ENCODE measurements at regions not wholly inside any gene's neighbourhood (a gene's known extent, or its start where the extent isn't known, plus 50 kb on each side); places are given as distances from the start of the nearest gene placed in this dataset.
A peak's percentile ranks its signal among the peaks of the same experiment; 100 is the strongest.

GRCh38 chr2:105618351-105618659 lies 126.4 kb upstream of the NCK2 start:
- Histone ChIP-seq H3K9me3 (ENCODE audit: control insufficient read depth, low read length) (no peaks in the 10 kb centered on the region), H3K79me2 (no peaks in the 10 kb centered on the region), H3K36me3 (ENCODE audit: control insufficient read depth, insufficient read depth, low read length) (no peaks in the 10 kb centered on the region), H3K4me2 (ENCODE audit: low read length) (no peak overlapping the region), H3K27ac (no peak overlapping the region), H3K4me3 (ENCODE audit: low read depth, low read length) (no peak overlapping the region), H3K9ac (no peak overlapping the region), H3K4me1 (no peaks in the 10 kb centered on the region), H2AFZ (no peak overlapping the region), H3K27me3 (ENCODE audit: control insufficient read depth, insufficient read depth, low read length) (no peaks in the 10 kb centered on the region)
- TF ChIP-seq CTCF (IDR thresholded peaks at IDR 0.05) = no peak

GRCh38 chr2:105617631-105618350 lies 126.9 kb upstream of the NCK2 start:
- no peaks in the 10 kb centered on the region for H3K27me3 ChIP-seq (ENCODE audit: control insufficient read depth, insufficient read depth, low read length)
- H3K9ac ChIP-seq = no peak overlapping the region
- H3K4me1 ChIP-seq = no peaks in the 10 kb centered on the region
- no peak overlapping the region for H3K4me3 ChIP-seq (ENCODE audit: low read depth, low read length)
- H3K4me2 ChIP-seq (ENCODE audit: low read length) = no peak overlapping the region
- TF ChIP-seq CTCF (IDR thresholded peaks at IDR 0.05) = no peak
- H3K36me3 ChIP-seq (ENCODE audit: control insufficient read depth, insufficient read depth, low read length) = no peaks in the 10 kb centered on the region
- H3K27ac ChIP-seq = no peak overlapping the region
- no peaks in the 10 kb centered on the region for H3K79me2 ChIP-seq
- no peaks in the 10 kb centered on the region for H3K9me3 ChIP-seq (ENCODE audit: control insufficient read depth, low read length)
- no peak overlapping the region for H2AFZ ChIP-seq

- TF ChIP-seq CTCF (IDR thresholded peaks at IDR 0.05) = no peak
- Histone ChIP-seq H2AFZ (peak overlapping the region; percentile 67), H3K79me2 (no peaks in the 10 kb centered on the region), H3K27me3 (ENCODE audit: control insufficient read depth, insufficient read depth, low read length) (no peaks in the 10 kb centered on the region), H3K36me3 (ENCODE audit: control insufficient read depth, insufficient read depth, low read length) (no peaks in the 10 kb centered on the region), H3K27ac (no peak overlapping the region), H3K4me1 (no peaks in the 10 kb centered on the region), H3K9ac (no peak overlapping the region), H3K4me2 (ENCODE audit: low read length) (peak overlapping the region; percentile 66), H3K4me3 (ENCODE audit: low read depth, low read length) (peak overlapping the region; percentile 31), H3K9me3 (ENCODE audit: control insufficient read depth, low read length) (no peaks in the 10 kb centered on the region)
Observed at GRCh38 chr2:105615305-105615704, 129.4 kb upstream of the NCK2 start.

GRCh38 chr2:105611811-105612424 lies 132.8 kb upstream of the NCK2 start:
- Histone ChIP-seq H2AFZ (no peak overlapping the region), H3K9me3 (ENCODE audit: control insufficient read depth, low read length) (no peaks in the 10 kb centered on the region), H3K4me3 (ENCODE audit: low read depth, low read length) (no peak overlapping the region), H3K36me3 (ENCODE audit: control insufficient read depth, insufficient read depth, low read length) (no peaks in the 10 kb centered on the region), H3K27me3 (ENCODE audit: control insufficient read depth, insufficient read depth, low read length) (no peaks in the 10 kb centered on the region), H3K79me2 (no peaks in the 10 kb centered on the region), H3K9ac (no peak overlapping the region), H3K4me1 (no peaks in the 10 kb centered on the region), H3K4me2 (ENCODE audit: low read length) (no peak overlapping the region), H3K27ac (no peak overlapping the region)
- no peak for TF ChIP-seq CTCF (IDR thresholded peaks at IDR 0.05)

- Histone ChIP-seq H3K27me3 (ENCODE audit: control insufficient read depth, insufficient read depth, low read length) (no peaks in the 10 kb centered on the region), H3K4me1 (no peaks in the 10 kb centered on the region), H3K36me3 (ENCODE audit: control insufficient read depth, insufficient read depth, low read length) (no peaks in the 10 kb centered on the region), H2AFZ (peak overlapping the region; percentile 7), H3K9ac (no peak overlapping the region), H3K4me2 (ENCODE audit: low read length) (no peak overlapping the region), H3K9me3 (ENCODE audit: control insufficient read depth, low read length) (no peaks in the 10 kb centered on the region), H3K27ac (no peak overlapping the region), H3K79me2 (no peaks in the 10 kb centered on the region), H3K4me3 (ENCODE audit: low read depth, low read length) (no peak overlapping the region)
- TF ChIP-seq CTCF (IDR thresholded peaks at IDR 0.05) = no peak
Observed at GRCh38 chr2:105611333-105611637, 133.4 kb upstream of the NCK2 start.
